Activated gamma-delta T cell treated with anti-CD3 and anti-CD28 coated beads, Interleukin-2, amount 50 U/mL, for 16 hours (primary cell): ENCODE measurements at regions not wholly inside any gene's neighbourhood (a gene's known extent, or its start where the extent isn't known, plus 50 kb on each side); places are given as distances from the start of the nearest gene placed in this dataset.

ENCODE experiments used
- DNase-seq: peaks from one replicate; pipeline ENCODE4 v3.0.0-alpha.2; 2020; ENCODE audit warnings: low read depth

DNA sequence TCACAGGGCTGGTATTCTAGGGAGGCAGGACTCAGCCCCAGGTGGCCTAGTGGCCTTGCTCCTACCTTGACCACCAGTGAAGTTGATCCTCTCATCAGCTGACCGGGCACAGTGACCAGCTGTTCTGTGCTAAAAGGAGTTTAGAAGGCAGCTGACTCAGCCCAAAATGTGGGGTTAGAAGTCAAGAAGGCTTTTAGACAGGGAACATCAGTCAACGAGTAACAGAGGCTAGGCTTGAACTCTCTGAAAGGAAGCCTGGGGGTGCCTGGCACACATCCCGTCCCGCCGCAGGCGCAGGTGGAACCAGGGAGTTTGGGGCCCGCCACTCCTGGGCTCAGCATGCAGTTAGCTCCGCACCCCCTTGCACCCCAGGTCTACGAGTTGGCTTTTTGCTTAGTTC is 114.9 kb upstream of the SLC45A1 start:
- DNase-seq = no peak

GRCh38 chr1:8202182-8202905 is 115.6 kb upstream of the SLC45A1 start:
- no peak for DNase-seq

GRCh38 chr1:8201331-8201861 is 116.5 kb upstream of the SLC45A1 start:
- no peak for DNase-seq

DNA sequence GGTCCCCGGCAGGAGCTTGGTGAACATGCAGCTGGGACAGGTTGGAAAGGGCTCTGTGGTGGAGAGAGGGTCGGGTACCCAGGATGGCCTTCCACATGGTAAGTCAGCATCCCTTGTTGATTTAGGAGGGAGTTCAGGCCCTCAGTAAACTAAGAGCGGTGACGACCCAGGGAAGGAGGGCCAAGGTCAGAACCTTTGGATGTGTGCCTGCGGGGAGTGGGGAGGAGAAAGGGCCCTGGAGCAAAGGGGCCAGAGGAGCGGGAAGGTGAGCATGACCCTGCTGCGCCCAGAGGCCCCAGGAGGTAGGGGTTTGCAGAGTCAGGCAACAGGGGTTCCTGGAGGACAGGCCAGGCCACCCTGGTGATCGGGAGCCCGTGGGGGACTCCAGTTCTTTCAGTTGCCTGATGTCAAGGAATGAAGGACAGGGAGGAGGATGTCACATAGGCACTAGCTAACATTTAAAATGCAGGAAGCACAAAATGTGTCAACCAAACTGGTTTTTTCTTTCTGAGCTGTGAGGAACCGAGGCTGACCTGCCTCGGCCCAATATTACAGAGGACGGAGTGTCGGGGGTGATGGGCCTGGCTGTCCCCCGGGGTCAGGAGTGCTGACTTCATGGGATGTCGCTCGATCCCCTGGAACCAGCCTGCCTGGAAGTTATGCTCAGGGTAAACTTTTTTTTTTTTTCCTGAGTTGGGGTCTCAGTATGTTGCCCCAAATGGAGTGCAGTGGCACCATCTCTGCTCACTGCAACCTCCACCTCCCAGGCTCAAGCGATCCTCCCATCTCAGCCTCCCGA is 117.4 kb upstream of the SLC45A1 start:
- no peak for DNase-seq

DNA sequence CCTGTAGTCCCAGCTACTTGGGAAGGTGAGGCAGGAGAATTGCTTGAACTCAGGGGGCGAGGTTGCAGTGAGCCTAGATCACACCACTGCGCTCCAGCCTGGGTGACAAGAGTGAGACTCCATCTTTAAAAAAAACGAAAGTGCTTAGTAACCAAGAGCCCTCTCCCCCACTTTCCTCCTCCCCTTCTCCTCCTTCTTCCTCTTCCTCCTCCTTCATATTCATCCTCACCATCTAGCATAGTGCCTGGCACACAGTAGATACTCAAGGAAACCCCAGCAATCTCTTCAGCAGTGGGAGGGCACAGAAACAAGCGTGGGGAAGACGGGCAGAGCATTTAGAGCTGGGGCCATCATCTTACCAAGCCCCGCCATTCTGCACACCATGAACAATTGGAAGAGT is 119.4 kb upstream of the SLC45A1 start:
- no peak for DNase-seq

DNA sequence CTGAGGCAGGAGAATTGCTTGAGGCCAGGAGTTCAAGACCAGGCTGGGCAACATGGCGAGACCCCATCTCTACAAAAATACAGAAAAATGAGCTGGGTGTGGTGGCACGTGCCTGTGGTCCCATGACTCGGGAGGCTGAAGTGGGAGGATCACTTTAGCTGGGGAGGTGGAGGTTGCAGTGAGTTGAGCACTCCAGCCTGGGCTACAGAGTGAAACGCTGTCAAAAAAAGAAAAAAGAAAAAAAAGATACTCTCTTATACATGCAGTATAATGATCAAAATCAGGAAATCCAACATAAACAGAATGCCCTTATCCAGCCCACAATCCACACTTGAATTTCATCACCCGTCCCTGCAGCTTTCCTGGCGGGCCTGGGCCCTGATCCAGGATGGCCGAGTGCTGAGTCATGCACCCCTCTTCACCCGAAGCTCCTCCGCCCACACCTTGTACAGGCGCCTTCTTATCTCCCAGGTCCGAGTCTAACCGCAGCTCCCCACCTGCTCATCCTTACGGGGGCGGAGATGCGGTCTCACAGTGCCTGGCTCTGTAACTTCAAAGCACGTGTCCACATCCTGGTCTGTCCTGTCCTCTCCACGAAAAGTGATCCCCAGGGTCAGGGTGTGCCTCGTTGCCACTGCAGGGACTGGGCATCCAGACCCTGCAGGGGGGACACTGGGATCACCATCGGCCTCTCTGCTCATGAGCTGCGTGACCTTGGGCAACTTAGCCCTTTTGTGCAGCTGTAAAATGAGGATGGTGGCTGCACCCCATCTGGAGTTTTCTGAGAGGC is 120.2 kb upstream of the SLC45A1 start:
- no peak for DNase-seq

GRCh38 chr1:8194481-8195227 is 123.3 kb upstream of the SLC45A1 start:
- DNase-seq = no peak

- DNase-seq = no peak
Observed at GRCh38 chr1:8193840-8194406, 124.0 kb upstream of the SLC45A1 start.

- no peak for DNase-seq
Observed at GRCh38 chr1:8191474-8191873, 126.4 kb upstream of the SLC45A1 start.

DNA sequence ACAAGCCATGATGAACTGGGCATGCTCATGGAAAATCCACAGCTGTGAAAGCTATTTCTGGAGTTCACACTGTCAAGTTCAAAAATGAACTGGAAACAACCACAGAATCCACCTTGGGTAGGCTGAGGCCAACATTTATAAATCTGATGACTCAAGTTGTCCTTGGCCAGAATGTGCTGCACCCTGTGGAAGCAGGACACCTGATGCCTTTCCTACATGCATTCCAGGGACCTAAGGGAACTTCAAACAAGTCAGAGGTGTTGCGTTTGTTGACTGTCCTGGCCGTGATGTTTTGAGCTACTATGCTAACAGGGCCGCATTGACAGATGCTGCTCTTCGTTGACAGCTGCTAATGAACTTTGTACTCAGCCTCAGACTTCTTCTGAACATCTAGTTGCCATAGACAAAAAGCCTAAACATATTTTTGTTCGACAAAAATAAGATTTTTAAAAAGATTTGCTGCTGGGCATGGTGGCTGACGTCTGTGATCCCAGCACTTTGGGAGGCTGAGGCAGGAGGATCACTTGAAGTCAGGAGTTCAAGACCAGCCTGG is 127.9 kb upstream of the SLC45A1 start:
- DNase-seq = no peak

DNA sequence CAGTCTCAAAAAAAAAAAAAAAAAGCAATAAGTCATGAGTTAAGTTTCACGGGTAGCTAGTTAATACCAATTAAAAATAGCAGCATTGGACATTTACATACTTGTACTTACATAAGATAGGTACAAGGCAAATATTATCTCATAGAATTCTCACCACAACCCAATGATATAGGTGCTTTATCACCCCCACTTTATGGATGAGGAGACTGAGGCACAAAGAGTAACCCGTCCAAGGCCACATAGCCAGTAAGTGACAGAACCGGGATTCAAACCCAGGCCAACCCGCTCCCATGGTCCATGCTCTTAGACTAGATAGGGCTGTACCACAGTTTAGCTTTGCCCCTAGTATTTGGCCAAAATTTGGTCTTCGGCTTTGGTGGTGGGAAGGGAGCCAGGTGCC is 132.5 kb upstream of the SLC45A1 start:
- no peak for DNase-seq

DNA sequence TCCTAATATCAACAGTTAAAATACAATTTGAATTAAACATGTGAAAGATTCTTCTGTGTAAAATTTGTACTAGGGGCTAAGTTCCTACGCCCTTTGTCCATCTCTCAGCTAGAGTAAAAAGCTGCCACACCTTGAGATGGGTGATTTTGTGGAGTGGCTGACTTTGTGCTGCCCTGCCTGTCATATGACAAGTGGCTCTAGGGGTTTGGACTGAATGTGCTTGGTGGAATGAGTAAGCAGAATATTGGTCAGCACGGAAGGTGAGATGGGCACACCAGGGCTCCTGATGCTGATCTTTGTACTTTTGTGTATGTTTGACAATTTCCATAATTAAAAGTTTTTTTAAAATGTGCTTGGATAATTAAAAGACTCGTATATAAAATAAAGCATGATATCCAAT is 133.6 kb upstream of the SLC45A1 start:
- no peak for DNase-seq

DNA sequence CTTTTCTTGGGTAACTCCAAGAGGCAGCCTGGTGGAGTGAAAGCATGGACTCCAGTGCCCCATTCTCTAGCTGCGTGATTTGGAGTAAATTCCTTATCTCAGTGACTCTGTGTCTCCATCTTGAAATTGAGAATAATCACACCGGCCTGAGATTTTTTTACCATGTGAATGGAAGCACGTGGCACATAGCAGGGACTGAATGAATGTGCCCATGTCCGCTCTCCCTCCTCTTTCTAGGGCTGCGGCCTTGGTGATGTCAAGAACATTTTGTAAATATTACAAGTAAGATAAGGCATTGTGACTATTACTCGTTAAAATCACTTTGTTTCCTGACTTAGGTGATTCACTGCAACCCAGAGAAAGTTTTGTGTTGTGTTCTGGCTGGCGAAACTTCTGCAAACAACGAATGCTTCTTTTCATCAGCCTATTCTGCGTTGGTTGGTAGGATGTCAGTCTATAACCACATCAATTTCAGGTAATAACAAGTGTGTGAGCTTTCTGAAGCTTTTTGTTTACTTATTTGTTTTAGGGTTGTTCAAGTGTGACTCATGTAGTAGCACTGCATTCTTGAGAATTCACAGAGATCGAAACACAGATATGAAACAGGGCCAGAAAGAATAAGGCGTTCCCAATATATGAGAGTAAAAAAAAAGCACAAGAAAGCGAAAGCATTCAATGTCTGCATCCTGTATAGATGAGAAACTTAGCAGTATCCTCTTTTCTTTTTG is 135.7 kb upstream of the SLC45A1 start:
- no peak for DNase-seq

DNA sequence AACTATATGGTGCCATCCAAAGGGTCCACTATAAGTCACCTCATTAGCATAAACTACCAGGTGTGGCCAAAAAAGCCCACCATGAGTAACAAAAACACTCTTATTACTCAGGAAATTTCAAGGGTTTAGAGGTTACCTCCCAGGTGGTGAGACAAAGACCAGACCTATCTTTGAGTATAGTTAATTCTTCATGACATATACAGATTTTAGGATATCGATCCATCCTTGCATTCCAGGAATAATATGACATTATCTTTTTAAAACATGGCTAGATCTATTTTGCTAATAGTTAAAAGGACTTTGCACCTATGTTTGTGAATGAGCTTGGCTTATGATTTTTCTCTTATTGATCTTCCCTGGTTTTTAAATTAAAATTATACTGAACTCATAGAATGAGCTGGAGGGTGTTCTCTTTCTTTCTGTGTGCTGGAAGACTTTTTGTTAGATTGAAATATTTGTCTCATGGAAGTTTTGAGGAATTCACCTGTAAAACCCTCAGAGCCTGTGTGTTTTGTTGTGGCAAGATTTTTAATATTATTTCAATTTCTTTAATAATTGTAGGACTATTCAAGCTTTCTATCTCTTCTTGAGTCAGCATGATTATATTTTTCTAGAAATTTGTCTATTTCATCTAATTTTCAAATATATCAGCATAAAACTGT is 138.7 kb upstream of the SLC45A1 start:
- DNase-seq = no peak

- DNase-seq = no peak
Observed at GRCh38 chr1:8176279-8176678, 141.6 kb upstream of the SLC45A1 start.

GRCh38 chr1:8174807-8175206 is 143.1 kb upstream of the SLC45A1 start:
- DNase-seq = no peak

DNA sequence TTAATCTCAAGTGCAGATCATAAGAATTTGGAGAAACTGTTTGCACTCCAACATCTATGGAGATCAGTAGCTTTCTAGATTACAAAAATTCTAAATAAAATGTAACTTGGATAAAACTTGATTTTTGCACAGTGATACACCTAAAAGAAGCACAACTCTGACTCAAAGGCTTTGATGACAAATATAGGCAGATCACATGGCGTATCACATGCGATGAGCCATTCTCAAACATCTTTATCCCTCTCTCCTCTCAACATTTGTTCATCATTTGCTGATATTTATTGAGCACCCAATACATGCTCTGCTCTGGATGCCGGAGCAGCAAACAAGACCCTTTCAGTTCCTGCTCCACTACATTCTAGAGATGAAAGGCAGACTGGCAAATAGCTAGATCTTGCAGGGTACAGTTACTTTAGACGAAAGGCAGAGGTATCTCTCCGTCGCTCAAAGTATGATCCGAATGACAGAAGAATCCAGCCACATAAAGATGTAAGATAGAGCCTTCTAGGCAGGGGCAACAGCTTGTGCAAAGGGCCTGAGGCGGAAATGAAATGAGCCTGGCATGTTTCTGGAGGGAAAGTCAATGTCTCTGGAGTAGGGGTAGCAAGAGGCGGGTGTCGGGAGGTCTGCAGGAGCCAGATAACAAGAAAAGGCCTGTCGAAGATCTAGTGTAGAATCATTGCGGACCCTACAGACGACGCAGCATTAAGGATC is 145.8 kb upstream of the ERRFI1 start:
- no peak for DNase-seq

- no peak for DNase-seq
Observed at GRCh38 chr1:8170059-8170835, 144.1 kb upstream of the ERRFI1 start.
